ENCODE measurements at regions not wholly inside any gene's neighbourhood (a gene's known extent, or its start where the extent isn't known, plus 50 kb on each side); places are given as distances from the start of the nearest gene placed in this dataset.
"Not testable (repeated sequence)": the region's sequence is repeated elsewhere in the genome, so short reads cannot be mapped to it uniquely, and the experiment has no call there.

DNA sequence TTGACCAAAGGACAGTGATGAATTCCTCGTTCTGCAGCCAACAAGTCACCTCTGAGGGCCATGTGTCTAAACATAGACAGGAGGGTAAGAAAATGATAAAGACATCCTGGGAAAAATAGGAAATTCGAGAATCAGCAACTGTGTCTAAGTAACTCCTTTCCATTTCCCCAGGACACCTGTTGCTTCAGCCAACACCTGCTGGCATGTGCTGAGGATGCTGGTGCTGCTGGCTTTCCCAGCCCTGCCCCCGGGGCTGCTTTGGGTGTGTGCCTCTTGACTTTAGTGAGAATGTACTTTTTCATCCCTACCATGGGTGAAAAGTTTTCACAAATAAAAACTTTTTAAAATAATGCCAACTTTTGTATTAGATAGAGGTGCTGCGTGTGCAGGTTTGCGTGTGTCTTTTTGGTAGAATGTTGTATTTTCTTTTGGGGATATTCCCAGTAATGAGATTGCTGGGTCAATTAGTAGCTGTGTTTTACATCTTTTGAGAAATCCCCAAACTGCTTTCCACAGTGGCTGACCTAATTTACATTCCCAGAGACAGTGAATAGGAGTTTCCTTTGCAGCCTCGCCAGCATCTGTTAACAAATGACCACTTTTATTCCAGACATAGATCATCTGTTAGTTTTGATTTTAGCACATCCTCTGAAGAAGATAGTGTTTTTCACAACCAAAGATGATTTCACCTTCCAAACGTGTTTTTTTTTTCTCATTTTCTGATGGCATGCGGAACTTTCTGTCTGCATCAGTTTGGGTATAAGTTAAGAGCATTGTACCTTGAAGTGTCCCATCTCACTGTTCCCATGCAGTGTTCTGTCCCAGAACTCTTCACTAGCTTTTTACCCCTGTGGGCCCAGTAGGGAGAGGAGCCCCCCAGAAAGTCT, 104.2 kb upstream of the ACBD5 start:
- ATAC-seq, result peak; percentile 77
- peak; percentile 22 for DNase-seq

- no peak for ATAC-seq
Observed at GRCh38 chr10:27341001-27341400, 100.4 kb upstream of the ACBD5 start.

GRCh38 chr10:27335246-27335645, 94.6 kb upstream of the ACBD5 start:
- DNase-seq, result not testable (repeated sequence)

More at GRCh38 chr10:27341001-27341400, 100.4 kb upstream of the ACBD5 start:
- no peak for DNase-seq

GRCh38 chr10:27330074-27330473, 89.5 kb upstream of the ACBD5 start:
- no peak for DNase-seq
- ATAC-seq, result no peak

More at GRCh38 chr10:27335246-27335645, 94.6 kb upstream of the ACBD5 start:
- not testable (repeated sequence) for ATAC-seq

DNA sequence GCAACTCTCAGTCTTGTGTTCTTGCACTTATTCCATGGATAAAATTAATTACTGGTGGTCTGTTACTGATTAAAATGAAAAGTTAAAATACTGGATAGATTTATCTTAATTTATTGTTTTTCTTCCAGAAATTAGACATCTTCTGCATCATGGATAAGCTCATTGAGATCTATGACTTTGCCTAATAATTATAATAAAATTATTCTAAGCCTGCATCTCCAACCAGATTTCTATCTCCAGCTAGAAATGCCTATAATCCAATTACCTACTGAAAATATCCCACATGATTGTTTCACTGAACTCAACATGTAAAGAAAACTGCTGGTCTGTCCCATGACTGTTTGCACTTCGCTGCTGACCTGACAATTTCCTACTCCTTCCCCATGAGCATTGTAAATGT, 88.3 kb upstream of the ACBD5 start:
- no peak for DNase-seq
- no peak for ATAC-seq

- DNase-seq, ATAC-seq: not testable (repeated sequence)
Observed at GRCh38 chr10:27326748-27327147, 86.2 kb upstream of the ACBD5 start.

- peak; percentile 75 for ATAC-seq
- DNase-seq, result peak; percentile 40
Observed at GRCh38 chr10:27319752-27320431, 79.3 kb upstream of the ACBD5 start.

- ATAC-seq, DNase-seq: not testable (repeated sequence)
Observed at GRCh38 chr10:27319139-27319538, 78.5 kb upstream of the ACBD5 start.

DNA sequence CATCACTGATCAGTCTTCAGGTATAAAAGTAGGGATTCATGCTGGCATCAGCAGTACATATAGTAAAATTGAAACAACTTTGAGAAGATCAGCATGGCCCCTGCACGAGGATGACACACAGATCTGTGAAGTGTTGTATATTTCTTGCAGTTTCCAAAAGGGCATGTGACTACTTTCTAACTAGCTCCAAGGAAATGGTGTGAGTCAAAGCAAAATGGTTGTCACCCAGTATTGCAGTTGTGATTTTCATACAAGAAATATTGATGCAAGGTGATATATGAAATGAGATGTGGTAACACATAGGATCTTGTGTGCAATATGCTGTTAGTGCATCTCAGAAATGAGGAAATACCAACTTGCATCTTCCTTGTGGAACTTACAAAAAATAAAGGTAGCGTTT, 74.5 kb upstream of the ACBD5 start:
- ATAC-seq, result peak; percentile 43
- DNase-seq, result not testable (repeated sequence)

DNA sequence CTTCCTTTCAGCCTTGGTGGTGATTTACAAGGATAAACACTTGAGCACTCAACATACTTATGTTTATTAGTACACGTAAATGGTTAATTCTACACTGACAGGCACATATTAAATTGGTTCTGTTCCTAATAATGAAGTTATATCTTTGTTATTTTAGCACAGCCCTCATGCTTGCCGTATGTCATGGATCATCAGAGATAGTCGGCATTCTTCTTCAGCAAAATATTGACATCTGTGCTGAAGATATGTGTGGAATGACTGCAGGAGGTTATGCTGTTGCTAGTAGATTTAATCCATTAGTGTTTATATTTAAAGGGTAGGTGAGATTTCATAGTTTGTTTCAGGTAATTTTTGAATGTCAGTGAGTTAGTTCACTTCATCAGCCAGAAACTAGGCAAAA, 73.0 kb upstream of the ACBD5 start:
- not testable (repeated sequence) for ATAC-seq, DNase-seq

DNA sequence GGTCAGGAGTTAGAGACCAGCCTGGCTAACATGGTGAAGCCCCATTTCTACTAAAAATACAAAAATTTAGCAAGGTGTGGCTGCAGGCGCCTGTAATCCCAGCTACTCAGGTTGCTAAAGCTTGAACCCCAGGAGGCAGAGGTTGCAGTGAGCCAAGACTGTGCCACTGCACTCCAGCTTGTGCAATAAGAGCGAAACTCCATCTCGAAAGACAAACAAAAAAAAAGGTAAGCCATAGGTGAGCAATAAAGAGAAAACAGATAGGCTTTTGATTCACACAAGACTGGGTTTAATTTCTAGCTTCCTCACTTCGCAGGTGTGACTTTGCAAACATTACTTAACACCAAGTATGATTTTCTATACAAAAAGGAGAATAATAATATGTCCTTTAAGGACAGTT, 72.3 kb upstream of the ACBD5 start:
- no peak for ATAC-seq

GRCh38 chr10:27311809-27312208, 71.2 kb upstream of the ACBD5 start:
- not testable (repeated sequence) for DNase-seq, ATAC-seq

More for the DNA sequence above, 72.3 kb upstream of the ACBD5 start:
- DNase-seq, result no peak

GRCh38 chr10:27298522-27298850, 57.9 kb upstream of the ACBD5 start:
- DNase-seq, ATAC-seq: not testable (repeated sequence)

DNA sequence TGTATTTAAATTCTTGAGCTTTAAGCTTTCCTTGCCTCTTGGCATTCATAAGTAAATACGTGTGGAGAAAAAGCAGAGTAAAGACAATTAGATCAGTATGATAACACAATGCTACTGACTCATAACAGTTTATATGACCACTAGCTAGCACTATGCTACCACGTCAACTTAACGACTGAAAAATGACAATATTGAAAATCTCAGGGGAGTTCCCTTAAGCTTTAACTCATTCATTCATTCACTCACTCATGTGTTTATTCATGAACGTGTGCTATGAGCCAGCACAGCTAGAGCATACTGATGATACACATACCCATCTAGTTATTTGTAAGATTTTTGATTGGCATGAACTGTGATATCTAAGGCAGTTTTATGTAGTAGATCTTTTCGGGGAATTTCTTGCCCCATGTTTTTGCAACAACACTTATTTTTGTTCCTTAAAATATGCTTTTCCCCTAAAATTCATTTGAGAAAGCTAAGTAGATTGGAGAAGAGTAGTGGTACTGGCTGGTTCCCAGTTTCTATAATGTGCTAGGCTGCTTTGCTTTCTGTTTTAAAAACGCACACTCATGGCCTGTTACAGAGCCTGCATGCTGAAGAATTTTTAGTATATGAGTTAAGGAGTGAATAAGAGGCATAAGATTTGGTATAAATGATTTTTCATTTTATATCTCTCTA, 57.4 kb upstream of the ACBD5 start:
- no peak for ATAC-seq
- DNase-seq, result no peak

DNA sequence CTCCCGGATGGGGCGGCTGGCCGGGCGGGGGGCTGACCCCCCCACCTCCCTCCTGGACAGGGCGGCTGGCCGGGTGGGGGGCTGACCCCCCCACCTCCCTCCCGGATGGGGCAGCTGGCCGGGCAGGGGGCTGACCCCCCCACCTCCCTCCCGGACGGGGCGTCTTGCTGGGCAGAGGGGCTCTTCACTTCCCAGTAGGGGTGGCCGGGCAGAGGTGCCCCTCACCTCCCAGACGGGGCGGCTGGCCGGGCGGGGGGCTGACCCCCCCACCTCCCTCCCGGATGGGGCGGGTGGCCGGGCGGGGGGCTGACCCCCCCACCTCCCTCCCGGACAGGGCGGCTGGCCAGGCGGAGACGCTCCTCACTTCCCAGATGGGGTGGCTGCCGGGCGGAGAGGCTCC, 55.7 kb upstream of the ACBD5 start:
- ATAC-seq, result not testable (repeated sequence)

GRCh38 chr10:27291253-27291895, 50.8 kb upstream of the ACBD5 start:
- peak; percentile 23 for ATAC-seq
- DNase-seq, result not testable (repeated sequence)

More for the DNA sequence above, 55.7 kb upstream of the ACBD5 start:
- not testable (repeated sequence) for DNase-seq
